ENCODE measurements at regions not wholly inside any gene's neighbourhood (a gene's known extent, or its start where the extent isn't known, plus 50 kb on each side); places are given as distances from the start of the nearest gene placed in this dataset.

DNA sequence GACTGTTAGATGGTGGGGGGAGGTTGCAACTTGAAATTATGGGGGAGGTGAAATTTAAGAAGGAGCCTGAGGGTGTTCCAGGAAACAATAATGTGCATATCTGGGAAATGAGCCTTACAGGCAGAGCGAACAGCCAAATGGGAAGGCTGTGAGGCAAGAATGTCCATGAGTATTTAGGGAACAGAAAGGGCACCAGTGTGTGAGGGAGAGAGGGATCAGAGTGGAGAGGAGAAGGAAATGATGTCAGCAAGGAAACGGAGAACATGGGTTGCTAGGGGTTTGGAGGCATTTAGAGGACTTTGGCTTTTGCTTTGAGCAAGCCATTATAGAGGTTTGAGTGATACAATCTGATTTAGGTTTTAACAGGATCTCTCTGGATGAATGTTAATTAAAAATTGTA, 285.4 kb downstream of the TLE4 start:
- Histone ChIP-seq H2AFZ (ENCODE audit: low read length) (peak overlapping the region; percentile 8; the same call in 1 of the 2 replicates), H3K14ac (ENCODE audit: insufficient read length) (no peak overlapping the region), H4K91ac (replicated peaks; ENCODE audit: insufficient read length, low read length) (no peak overlapping the region), H2AK5ac (ENCODE audit: low read depth, low read length) (no peak overlapping the region), H3K18ac (ENCODE audit: extremely low read depth, low read length) (no peak overlapping the region), H3K56ac (replicated peaks; ENCODE audit: insufficient read length, low read depth, low read length) (no peak overlapping the region), H3K23ac (ENCODE audit: insufficient read length) (no peak overlapping the region), H3K79me2 (ENCODE audit: control insufficient read depth in 1 of 2, insufficient read depth in 2 of 2, low read length in 2 of 2) (no peaks in the 10 kb centered on the region), H3K79me1 (ENCODE audit: low read depth, low read length) (no peaks in the 10 kb centered on the region), H2BK12ac (ENCODE audit: low read depth, low read length) (no peak overlapping the region), H3K9ac (replicated peaks in 1 of 4; ENCODE audit: extremely low read depth in 1 of 4, low read depth in 3 of 4, low read length in 3 of 4) (no peak overlapping the region), H3K4me1 (replicated peaks in 1 of 4; ENCODE audit: control insufficient read depth in 3 of 4, insufficient read depth in 4 of 4, low read length in 3 of 4) (no peaks in the 10 kb centered on the region), H3K4me3 (ENCODE audit: extremely low read depth in 1 of 4, insufficient read depth in 2 of 4, low read depth in 3 of 4, low read length in 4 of 4) (no peak overlapping the region), H3K27me3 (replicated peaks in 1 of 4; ENCODE audit: control insufficient read depth in 3 of 4, extremely low read depth in 1 of 4, insufficient read depth in 3 of 4, low read length in 3 of 4) (no peaks in the 10 kb centered on the region), H2BK5ac (ENCODE audit: low read depth, low read length) (no peak overlapping the region), H3K9me3 (ENCODE audit: insufficient read depth in 2 of 2, low read depth in 1 of 2, low read length in 1 of 2) (no peaks in the 10 kb centered on the region), H4K5ac (ENCODE audit: insufficient read length, low read depth, low read length) (no peak overlapping the region), H3K23me2 (ENCODE audit: low read depth, low read length) (no peaks in the 10 kb centered on the region), H2BK20ac (ENCODE audit: low read length) (no peak overlapping the region), H4K8ac (ENCODE audit: extremely low read depth, insufficient read depth, low read length) (no peak overlapping the region), H2BK15ac (ENCODE audit: low read length) (no peak overlapping the region), H3K27ac (ENCODE audit: low read depth, low read length) (no peak overlapping the region), H4K20me1 (replicated peaks in 1 of 2; ENCODE audit: control insufficient read depth in 1 of 2, insufficient read depth in 2 of 2, low read length in 2 of 2) (no peaks in the 10 kb centered on the region), H3K4ac (replicated peaks; ENCODE audit: insufficient read length, low read depth, low read length) (no peak overlapping the region), H3K36me3 (ENCODE audit: control insufficient read depth in 2 of 4, insufficient read depth in 4 of 4, low read length in 3 of 4) (no peaks in the 10 kb centered on the region), H3K4me2 (ENCODE audit: insufficient read depth in 1 of 2, low read depth in 2 of 2, low read length in 2 of 2) (no peak overlapping the region), H2BK120ac (replicated peaks; ENCODE audit: low read depth, low read length) (no peak overlapping the region)
- POLR2A ChIA-PET (ENCODE audit: partially characterized antibody): no interaction called here
- FAIRE-seq (no peak), DNase-seq (ENCODE audit: low read depth in 1 of 2, low spot score in 2 of 2) (no peak)
- CTCF ChIA-PET (ENCODE audit: partially characterized antibody): interaction anchor here (0.6 kb wide), 1 partner anchor 289 kb away, joined by 3 read pairs; no protein-coding TSS in a partner anchor
- 96% methylated on average over 2 of the region's 2 CpGs; no CpG with 5 or more reads in 1 of the 2 experiments for WGBS, 2 experiments (ENCODE audit: extremely low coverage in 1 of 2, insufficient coverage in 1 of 2, insufficient read length in 1 of 2, insufficient replicate concordance in 2 of 2, low coverage in 1 of 2, low lambda C conversion rate in 2 of 2, missing lambda C conversion rate in 1 of 2)
- TF ChIP-seq GABPA (IDR thresholded peaks at IDR 0.05; ENCODE audit: borderline replicate concordance, insufficient read depth, low read length) (no peak), CHD2 (IDR thresholded peaks at IDR 0.05; ENCODE audit: low read length) (no peak), SP2 (IDR thresholded peaks at IDR 0.05; ENCODE audit: low read length) (no peak), MAFK (IDR thresholded peaks at IDR 0.05; ENCODE audit: low read depth, low read length) (no peak), TEAD4 (IDR thresholded peaks at IDR 0.05; ENCODE audit: low read depth, low read length) (no peak), NRF1 (IDR thresholded peaks at IDR 0.05; ENCODE audit: low read depth, low read length) (no peak)
- TF ChIP-seq, protein P1, sequence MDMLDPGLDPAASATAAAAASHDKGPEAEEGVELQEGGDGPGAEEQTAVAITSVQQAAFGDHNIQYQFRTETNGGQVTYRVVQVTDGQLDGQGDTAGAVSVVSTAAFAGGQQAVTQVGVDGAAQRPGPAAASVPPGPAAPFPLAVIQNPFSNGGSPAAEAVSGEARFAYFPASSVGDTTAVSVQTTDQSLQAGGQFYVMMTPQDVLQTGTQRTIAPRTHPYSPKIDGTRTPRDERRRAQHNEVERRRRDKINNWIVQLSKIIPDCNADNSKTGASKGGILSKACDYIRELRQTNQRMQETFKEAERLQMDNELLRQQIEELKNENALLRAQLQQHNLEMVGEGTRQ (IDR thresholded peaks at IDR 0.05; ENCODE audit: low read length): no peak
